Loucy (cell line): ENCODE measurements at regions not wholly inside any gene's neighbourhood (a gene's known extent, or its start where the extent isn't known, plus 50 kb on each side); places are given as distances from the start of the nearest gene placed in this dataset.

Source experiments
- CTCF ChIP-seq: fragments of 200-600 bp; sonication (generic); conservative IDR thresholded peaks from 2 replicates; pipeline ENCODE4 v1.5.1; 2014; ENCODE audit warnings: mild to moderate bottlenecking, antibody characterized with exemption, low read length
- EZH2phosphoT487 ChIP-seq: fragments of 200-600 bp; IDR thresholded peaks from 2 replicates; pipeline ENCODE4 v1.6.1; 2018; ENCODE audit warnings: antibody characterized with exemption, mild to moderate bottlenecking, moderate library complexity, borderline replicate concordance

GRCh38 chr3:70421506-70421905 is 109.1 kb upstream of the MDFIC2 start:
- TF ChIP-seq CTCF, result no peak
- TF ChIP-seq EZH2phosphoT487, result no peak
